Thymus (tissue), 11 donors: ENCODE measurements at regions not wholly inside any gene's neighbourhood (a gene's known extent, or its start where the extent isn't known, plus 50 kb on each side); places are given as distances from the start of the nearest gene placed in this dataset.

Experiments used
- DNase-seq, 9 donors: peaks; one replicate each; pipeline ENCODE4 v3.0.0-alpha.2; 2013; ENCODE audit warnings: low spot score in 9 of 9, low read depth in 6 of 9, missing footprints in 1 of 9
- H3K27ac ChIP-seq, 2 donors: one replicate each; pipeline ENCODE4 v1.5.1; 2013; ENCODE audit warnings: control low read depth in 1 of 2, low read depth in 1 of 2, low read length in 1 of 2, mild to moderate bottlenecking in 1 of 2, moderate library complexity in 1 of 2
- H3K27me3 ChIP-seq, 2 donors: one replicate each; pipeline ENCODE4 v1.5.1; 2013; ENCODE audit warnings: low read length in 1 of 2; ENCODE audit not compliant: control insufficient read depth in 2 of 2, insufficient read depth in 1 of 2
- H3K36me3 ChIP-seq, 2 donors: one replicate each; pipeline ENCODE4 v1.5.1; 2013; ENCODE audit warnings: low read length in 1 of 2, mild to moderate bottlenecking in 1 of 2, moderate library complexity in 1 of 2; ENCODE audit not compliant: control insufficient read depth in 2 of 2, insufficient read depth in 2 of 2
- H3K4me1 ChIP-seq, 2 donors: one replicate each; pipeline ENCODE4 v1.5.1; 2013; ENCODE audit warnings: low read length in 2 of 2; ENCODE audit not compliant: control insufficient read depth in 2 of 2, insufficient read depth in 2 of 2
- H3K4me3 ChIP-seq, 2 donors: one replicate each; pipeline ENCODE4 v1.5.1; 2013; ENCODE audit warnings: low read length in 2 of 2, control low read depth in 1 of 2, mild to moderate bottlenecking in 1 of 2
- H3K9me3 ChIP-seq, 2 donors: one replicate each; pipeline ENCODE4 v1.5.1; 2013; ENCODE audit warnings: low read length in 1 of 2, mild to moderate bottlenecking in 1 of 2; ENCODE audit not compliant: control insufficient read depth in 2 of 2, insufficient read depth in 1 of 2
- WGBS: extraction: QIAGEN DNeasy Blood & Tissue Kit; methylation state at CpG from one replicate; pipeline ENCODE4 v1.1.7; 2013; 5-methylcytosine and 5-hydroxymethylcytosine counted together
- donor health status: healthy.

- Histone ChIP-seq H3K27me3 (no peaks in the 10 kb centered on the region), H3K27ac (no peak overlapping the region), H3K36me3 (no peaks in the 10 kb centered on the region), H3K4me1 (no peaks in the 10 kb centered on the region), H3K9me3 (peaks cover 0 to 2% of the 10 kb centered on the region in 2 donors), H3K4me3 (no peak overlapping the region)
- no peak for DNase-seq
- WGBS = 98% methylated on average over 4 of the region's 4 CpGs
Observed at GRCh38 chr7:17083392-17084165, 201.8 kb upstream of the AGR3 start.

- Histone ChIP-seq H3K4me1 (no peaks in the 10 kb centered on the region), H3K4me3 (no peak overlapping the region), H3K27ac (no peak overlapping the region), H3K36me3 (no peaks in the 10 kb centered on the region), H3K9me3 (peaks cover 0 to 2% of the 10 kb centered on the region in 2 donors), H3K27me3 (no peaks in the 10 kb centered on the region)
- 74% methylated on average over 1 of the region's 1 CpG for WGBS
- DNase-seq = no peak
Observed at GRCh38 chr7:17084166-17084475, 202.3 kb upstream of the AGR3 start.

GRCh38 chr7:17085186-17085585 is 203.4 kb upstream of the AGR3 start:
- DNase-seq = no peak
- WGBS = 96% methylated on average over 3 of the region's 3 CpGs
- no peaks in the 10 kb centered on the region for H3K36me3 ChIP-seq

DNA sequence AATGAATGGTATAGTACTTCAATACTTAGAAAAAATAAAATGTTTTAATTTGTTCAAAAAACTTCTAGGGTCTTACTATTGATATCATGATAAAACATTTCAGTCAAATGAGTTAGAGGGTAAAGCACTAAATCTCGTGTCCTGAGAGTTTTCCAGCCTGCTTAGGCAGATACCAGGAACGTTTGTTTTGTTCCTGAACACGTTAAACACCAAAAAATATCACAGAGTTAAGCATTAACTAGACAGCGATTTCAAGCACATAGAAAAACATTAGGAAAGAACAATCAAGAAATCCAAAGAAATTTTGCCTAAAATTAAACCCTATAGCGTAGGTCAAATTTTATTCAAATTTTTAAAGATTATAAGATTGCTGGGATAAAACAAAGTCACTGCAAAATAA is 204.6 kb upstream of the AGR3 start:
- Histone ChIP-seq H3K4me1 (no peaks in the 10 kb centered on the region), H3K4me3 (no peak overlapping the region), H3K27me3 (no peaks in the 10 kb centered on the region), H3K36me3 (no peaks in the 10 kb centered on the region), H3K27ac (no peak overlapping the region), H3K9me3 (no peaks in the 10 kb centered on the region)
- no peak for DNase-seq
- WGBS = 94% methylated on average over 5 of the region's 5 CpGs

More at GRCh38 chr7:17085186-17085585, 203.4 kb upstream of the AGR3 start:
- H3K4me1 ChIP-seq = no peaks in the 10 kb centered on the region
- H3K4me3 ChIP-seq = no peak overlapping the region
- no peaks in the 10 kb centered on the region for H3K9me3 ChIP-seq
- no peak overlapping the region for H3K27ac ChIP-seq
- no peaks in the 10 kb centered on the region for H3K27me3 ChIP-seq

DNA sequence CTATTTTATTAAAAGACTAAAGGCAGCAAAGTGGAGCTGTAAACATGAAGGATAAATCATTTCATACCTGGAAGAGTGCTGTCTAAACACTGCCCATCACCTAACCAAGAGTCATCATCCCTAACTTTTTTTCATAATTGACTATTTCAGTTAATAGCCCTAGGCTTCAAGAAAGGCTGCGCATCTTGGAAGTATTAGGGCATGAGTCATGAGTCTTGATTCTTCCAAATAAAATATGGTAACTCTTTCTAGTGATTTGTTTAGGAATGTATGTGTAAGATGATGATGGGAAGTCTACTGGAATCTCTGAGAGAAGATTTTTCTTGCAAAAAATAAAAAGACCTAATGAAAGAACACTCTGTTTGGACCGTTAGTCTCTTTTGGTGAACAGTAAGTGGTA is 207.7 kb upstream of the AHR start:
- DNase-seq = no peak
- H3K36me3 ChIP-seq = no peaks in the 10 kb centered on the region
- H3K9me3 ChIP-seq = no peaks in the 10 kb centered on the region
- WGBS = 96% methylated on average over 2 of the region's 2 CpGs
- no peaks in the 10 kb centered on the region for H3K4me1 ChIP-seq
- no peaks in the 10 kb centered on the region for H3K27me3 ChIP-seq
- H3K27ac ChIP-seq = no peak overlapping the region
- H3K4me3 ChIP-seq = no peak overlapping the region

- H3K27me3 ChIP-seq = no peaks in the 10 kb centered on the region
- DNase-seq = no peak
- WGBS = 69% methylated on average over 3 of the region's 3 CpGs
- H3K36me3 ChIP-seq = no peaks in the 10 kb centered on the region
- H3K4me1 ChIP-seq = no peaks in the 10 kb centered on the region
- H3K4me3 ChIP-seq = no peak overlapping the region
- H3K9me3 ChIP-seq = no peaks in the 10 kb centered on the region
- H3K27ac ChIP-seq = no peak overlapping the region
Observed at GRCh38 chr7:17093461-17093860, 205.0 kb upstream of the AHR start.

DNA sequence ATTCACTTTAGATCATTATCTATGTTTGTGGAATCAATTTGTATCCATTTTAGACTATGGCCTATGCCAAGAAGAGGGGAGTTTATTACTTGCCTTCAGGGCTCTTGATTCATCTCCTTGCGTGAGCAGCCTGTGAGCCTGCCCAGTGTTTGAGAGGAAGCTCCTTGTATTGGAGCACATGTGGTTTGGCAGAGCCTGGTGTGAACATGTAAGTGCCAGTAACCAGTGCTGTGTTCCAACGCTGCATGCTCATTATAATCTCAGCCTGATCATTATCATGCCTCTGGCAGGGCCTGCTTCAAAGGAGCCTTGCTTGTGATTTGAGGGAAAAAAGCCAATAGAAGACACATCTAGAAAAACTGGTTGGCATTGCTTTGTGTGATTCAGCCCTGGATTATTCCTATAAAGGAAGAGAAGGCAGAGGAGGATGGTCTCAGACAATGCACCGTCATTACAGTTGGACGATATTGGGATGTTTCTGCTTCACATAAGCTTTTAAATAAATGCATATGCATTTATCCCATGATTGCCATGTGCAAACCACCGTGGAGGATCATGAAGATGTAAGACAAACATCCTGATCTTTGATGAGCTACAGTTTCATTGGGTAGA is 203.4 kb upstream of the AHR start:
- DNase-seq = no peak

GRCh38 chr7:17095931-17096330 is 202.5 kb upstream of the AHR start:
- DNase-seq = no peak
- Histone ChIP-seq H3K27ac (no peak overlapping the region), H3K36me3 (no peaks in the 10 kb centered on the region), H3K27me3 (no peaks in the 10 kb centered on the region), H3K4me1 (no peaks in the 10 kb centered on the region), H3K9me3 (no peaks in the 10 kb centered on the region), H3K4me3 (no peak overlapping the region)
- 81% methylated on average over 2 of the region's 2 CpGs for WGBS

More for the DNA sequence above, 203.4 kb upstream of the AHR start:
- H3K27ac ChIP-seq = no peak overlapping the region
- H3K4me3 ChIP-seq = no peak overlapping the region
- H3K27me3 ChIP-seq = no peaks in the 10 kb centered on the region
- H3K36me3 ChIP-seq = no peaks in the 10 kb centered on the region
- no peaks in the 10 kb centered on the region for H3K9me3 ChIP-seq
- 94% methylated on average over 5 of the region's 5 CpGs for WGBS
- H3K4me1 ChIP-seq = no peaks in the 10 kb centered on the region

DNA sequence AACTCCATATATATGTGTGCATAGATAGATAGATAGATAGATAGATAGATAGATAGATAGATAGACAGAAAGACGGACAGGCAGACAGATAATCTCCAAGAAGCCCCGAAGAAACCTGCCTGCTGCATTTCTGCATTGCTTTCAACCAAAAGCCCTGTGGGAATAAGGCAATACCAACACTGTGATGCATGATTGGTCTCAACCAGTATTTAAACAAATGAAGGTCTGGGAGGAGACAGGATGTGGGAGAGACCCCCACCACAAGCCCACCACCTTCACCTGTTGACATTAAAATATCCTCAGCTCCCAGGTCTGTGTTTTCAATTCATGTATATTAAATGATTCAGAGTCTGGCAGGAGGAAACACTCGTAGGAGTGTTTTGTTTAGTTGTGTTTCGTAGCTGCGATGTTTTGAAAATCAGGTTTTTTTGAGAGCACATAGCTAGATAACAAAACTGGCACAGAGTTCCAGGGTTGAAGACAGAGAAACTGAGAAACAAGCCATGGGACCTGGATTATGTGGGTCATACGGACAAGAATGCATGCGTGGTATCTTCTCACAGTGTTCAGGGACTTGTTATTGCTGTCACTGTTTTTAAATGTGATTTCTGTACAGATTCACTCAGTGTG is 200.7 kb upstream of the AHR start:
- WGBS = 97% methylated on average over 7 of the region's 7 CpGs
- no peak for DNase-seq
- no peak overlapping the region for H3K4me3 ChIP-seq
- H3K27me3 ChIP-seq = no peaks in the 10 kb centered on the region
- no peaks in the 10 kb centered on the region for H3K9me3 ChIP-seq
- no peaks in the 10 kb centered on the region for H3K4me1 ChIP-seq
- no peaks in the 10 kb centered on the region for H3K36me3 ChIP-seq
- H3K27ac ChIP-seq = no peak overlapping the region
